HEK293 (cell line): ENCODE measurements at regions not wholly inside any gene's neighbourhood (a gene's known extent, or its start where the extent isn't known, plus 50 kb on each side); places are given as distances from the start of the nearest gene placed in this dataset.

Experiments used
- CTCF ChIA-PET: fragments of 350-600 bp; formaldehyde crosslinking; extraction: SDS; loops from one replicate; lab custom pipeline; 2021; ENCODE audit warnings: antibody characterized with exemption; lab: Yijun Ruan, JAX
- POLR2A ChIA-PET: fragments of 300-600 bp; formaldehyde crosslinking; extraction: SDS; loops from one replicate; lab custom pipeline; 2020; ENCODE audit warnings: antibody characterized with exemption, inconsistent platforms; lab: Yijun Ruan, JAX
- H3K27ac ChIP-seq: fragments of 200-500 bp; sonication (Bioruptor generic); 2 replicates; pipeline ENCODE4 v1.5.1; 2014; ENCODE audit warnings: low read depth, low read length, control low read depth, inconsistent platforms; ENCODE audit errors: extremely low read depth
- H3K36me3 ChIP-seq, 2 experiments: fragments of 200-500 bp in 1 of 2; sonication (Bioruptor generic) in 1 of 2; 1 replicate in 1 of 2; 2 replicates in 1 of 2; pipeline ENCODE4 v1.5.1; 2014 to 2017; ENCODE audit warnings: inconsistent platforms in 2 of 2, low read length in 2 of 2; ENCODE audit not compliant: control insufficient read depth in 2 of 2, insufficient read depth in 1 of 2
- H3K4me1 ChIP-seq: fragments of 200-500 bp; sonication (Bioruptor generic); 2 replicates; pipeline ENCODE4 v1.5.1; 2014; ENCODE audit warnings: mild to moderate bottlenecking, low read length, inconsistent platforms; ENCODE audit not compliant: control insufficient read depth, insufficient read depth
- H3K4me3 ChIP-seq: 2 replicates; pipeline ENCODE4 v1.5.1; 2011; ENCODE audit warnings: low read depth, mild to moderate bottlenecking, control low read depth, low read length, moderate library complexity
- H3K9me3 ChIP-seq: fragments of 200-500 bp; sonication (Bioruptor generic); 2 replicates; pipeline ENCODE4 v1.5.1; 2014; ENCODE audit warnings: low read depth, low read length, inconsistent platforms; ENCODE audit not compliant: control insufficient read depth, insufficient read depth
- BCL11B ChIP-seq: fragments of 450-650 bp; formaldehyde crosslinking; IDR thresholded peaks from 2 replicates; pipeline ENCODE4 v1.5.1; 2016; ENCODE audit warnings: low read depth, missing biosample characterization, missing genetic modification characterization
- HOXA7 ChIP-seq: sonication (generic); formaldehyde crosslinking; IDR thresholded peaks from 2 replicates; pipeline ENCODE4 v1.8.1; 2022; ENCODE audit warnings: missing genetic modification reagents, borderline replicate concordance
- HOXC10 ChIP-seq: sonication (generic); formaldehyde crosslinking; IDR thresholded peaks from 2 replicates; pipeline ENCODE4 v1.8.1; 2023; ENCODE audit warnings: mild to moderate bottlenecking, missing genetic modification reagents
- MYNN ChIP-seq: fragments of 450-650 bp; formaldehyde crosslinking; IDR thresholded peaks from 2 replicates; pipeline ENCODE4 v1.5.1; 2016; ENCODE audit warnings: missing biosample characterization, missing genetic modification characterization, borderline replicate concordance
- PRDM2 ChIP-seq: fragments of 450-650 bp; formaldehyde crosslinking; IDR thresholded peaks from 2 replicates; pipeline ENCODE4 v1.5.1; 2016; ENCODE audit warnings: missing biosample characterization, missing genetic modification characterization, borderline replicate concordance
- PRDM6 ChIP-seq: fragments of 450-650 bp; formaldehyde crosslinking; IDR thresholded peaks from 2 replicates; pipeline ENCODE4 v1.5.1; 2017; ENCODE audit warnings: missing biosample characterization, missing genetic modification characterization
- YY1 ChIP-seq: fragments of 450-650 bp; formaldehyde crosslinking; IDR thresholded peaks from 2 replicates; pipeline ENCODE4 v1.5.1; 2018; ENCODE audit warnings: missing biosample characterization, missing genetic modification characterization
- ZBTB20 ChIP-seq: fragments of 450-650 bp; formaldehyde crosslinking; IDR thresholded peaks from 2 replicates; pipeline ENCODE4 v1.5.1; 2016; ENCODE audit warnings: missing biosample characterization, missing genetic modification characterization
- ZNF140 ChIP-seq: fragments of 450-650 bp; formaldehyde crosslinking; IDR thresholded peaks from 2 replicates; pipeline ENCODE4 v1.5.1; 2016; ENCODE audit warnings: missing biosample characterization, missing genetic modification characterization
- ZNF155 ChIP-seq: fragments of 450-650 bp; formaldehyde crosslinking; IDR thresholded peaks from 2 replicates; pipeline ENCODE4 v1.5.1; 2016; ENCODE audit warnings: missing biosample characterization, missing genetic modification characterization
- ZNF266 ChIP-seq: fragments of 450-650 bp; formaldehyde crosslinking; IDR thresholded peaks from 2 replicates; pipeline ENCODE4 v1.5.1; 2016; ENCODE audit warnings: missing biosample characterization, missing genetic modification characterization, low read depth
- ZNF596 ChIP-seq: fragments of 450-650 bp; IDR thresholded peaks from 2 replicates; pipeline ENCODE4 v1.5.0; 2018; ENCODE audit warnings: missing biosample characterization, mild to moderate bottlenecking, missing genetic modification characterization, moderate library complexity
- ZNF658 ChIP-seq: fragments of 450-650 bp; formaldehyde crosslinking; IDR thresholded peaks from 2 replicates; pipeline ENCODE4; 2016; ENCODE audit warnings: missing biosample characterization, missing genetic modification characterization
- ZNF664 ChIP-seq: fragments of 450-650 bp; formaldehyde crosslinking; IDR thresholded peaks from 2 replicates; pipeline ENCODE4 v1.5.1; 2016; ENCODE audit warnings: missing biosample characterization, missing genetic modification characterization
- ZNF747 ChIP-seq: fragments of 450-650 bp; formaldehyde crosslinking; IDR thresholded peaks from 2 replicates; pipeline ENCODE4 v1.5.1; 2016; ENCODE audit warnings: missing biosample characterization, missing genetic modification characterization
- ZNF76 ChIP-seq: fragments of 450-650 bp; formaldehyde crosslinking; IDR thresholded peaks from 2 replicates; pipeline ENCODE4; 2016; ENCODE audit warnings: low read depth, missing biosample characterization, missing genetic modification characterization, borderline replicate concordance
- ZNF837 ChIP-seq: fragments of 450-650 bp; formaldehyde crosslinking; IDR thresholded peaks from 2 replicates; pipeline ENCODE4 v1.5.1; 2016; ENCODE audit warnings: missing biosample characterization, missing genetic modification characterization
- TF ChIP-seq, protein P1 (sequence below): fragments of 450-650 bp; formaldehyde crosslinking; IDR thresholded peaks from 2 replicates; pipeline ENCODE4 v1.5.1; 2016; ENCODE audit warnings: missing biosample characterization, missing genetic modification characterization

GRCh38 chr18:4854671-4855070 is 342.4 kb downstream of the AKAIN1 start:
- TF ChIP-seq PRDM6 (no peak), ZNF76 (tag by site-specific recombination) (no peak), MYNN (tag by site-specific recombination) (no peak), HOXA7 (CRISPR knock-in tag) (no peak), ZNF658 (tag by site-specific recombination) (no peak), HOXC10 (no peak), ZNF747 (tag by site-specific recombination) (no peak), ZNF664 (no peak), PRDM2 (tag by site-specific recombination) (no peak), ZBTB20 (tag by site-specific recombination) (no peak), YY1 (tag by site-specific recombination) (no peak), ZNF266 (tag by site-specific recombination) (no peak), ZNF140 (tag by site-specific recombination) (no peak), BCL11B (tag by site-specific recombination) (no peak), ZNF596 (tag by site-specific recombination) (no peak), ZNF155 (tag by site-specific recombination) (no peak), ZNF837 (tag by site-specific recombination) (no peak)
- TF ChIP-seq, protein P1, sequence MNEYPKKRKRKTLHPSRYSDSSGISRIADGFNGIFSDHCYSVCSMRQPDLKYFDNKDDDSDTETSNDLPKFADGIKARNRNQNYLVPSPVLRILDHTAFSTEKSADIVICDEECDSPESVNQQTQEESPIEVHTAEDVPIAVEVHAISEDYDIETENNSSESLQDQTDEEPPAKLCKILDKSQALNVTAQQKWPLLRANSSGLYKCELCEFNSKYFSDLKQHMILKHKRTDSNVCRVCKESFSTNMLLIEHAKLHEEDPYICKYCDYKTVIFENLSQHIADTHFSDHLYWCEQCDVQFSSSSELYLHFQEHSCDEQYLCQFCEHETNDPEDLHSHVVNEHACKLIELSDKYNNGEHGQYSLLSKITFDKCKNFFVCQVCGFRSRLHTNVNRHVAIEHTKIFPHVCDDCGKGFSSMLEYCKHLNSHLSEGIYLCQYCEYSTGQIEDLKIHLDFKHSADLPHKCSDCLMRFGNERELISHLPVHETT (tag by site-specific recombination): no peak
- no peak overlapping the region for H3K27ac ChIP-seq
- H3K9me3 ChIP-seq: no peaks in the 10 kb centered on the region
- ChIA-PET CTCF (no interaction called here), POLR2A (no interaction called here)
- no peaks in the 10 kb centered on the region for H3K4me1 ChIP-seq
- H3K4me3 ChIP-seq: no peak overlapping the region
- H3K36me3 ChIP-seq: no peaks in the 10 kb centered on the region
